ENCODE measurements at regions not wholly inside any gene's neighbourhood (a gene's known extent, or its start where the extent isn't known, plus 50 kb on each side); places are given as distances from the start of the nearest gene placed in this dataset.
"Not testable (repeated sequence)": the region's sequence is repeated elsewhere in the genome, so short reads cannot be mapped to it uniquely, and the experiment has no call there.

DNA sequence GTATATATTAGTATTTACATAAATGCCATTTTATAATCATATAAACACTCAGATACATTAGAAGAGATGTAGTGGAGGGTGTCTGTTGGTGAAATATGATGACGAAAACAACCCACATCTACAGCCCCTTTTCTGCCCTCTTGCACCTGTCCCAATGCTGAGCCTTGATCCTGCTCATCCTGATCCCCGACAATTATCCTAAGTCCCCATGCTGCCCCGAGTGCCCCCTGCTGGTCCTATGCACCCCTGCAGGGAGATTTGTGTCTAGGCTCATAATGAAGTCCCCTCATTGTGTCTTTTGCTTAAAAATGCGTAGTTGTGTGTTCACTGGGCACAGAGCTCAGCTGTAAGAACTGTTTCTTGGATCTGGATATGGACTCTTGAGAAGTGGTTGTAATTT lies 554.5 kb downstream of the TMEM121 start:
- Histone ChIP-seq H3K27ac (no peak overlapping the region), H3K27me3 (replicated peaks) (no peaks in the 10 kb centered on the region), H3K36me3 (replicated peaks) (no peaks in the 10 kb centered on the region), H3K4me3 (ENCODE audit: low read depth, low read length) (no peak overlapping the region)
- DNase-seq, result no peak
- TF ChIP-seq, protein P1, sequence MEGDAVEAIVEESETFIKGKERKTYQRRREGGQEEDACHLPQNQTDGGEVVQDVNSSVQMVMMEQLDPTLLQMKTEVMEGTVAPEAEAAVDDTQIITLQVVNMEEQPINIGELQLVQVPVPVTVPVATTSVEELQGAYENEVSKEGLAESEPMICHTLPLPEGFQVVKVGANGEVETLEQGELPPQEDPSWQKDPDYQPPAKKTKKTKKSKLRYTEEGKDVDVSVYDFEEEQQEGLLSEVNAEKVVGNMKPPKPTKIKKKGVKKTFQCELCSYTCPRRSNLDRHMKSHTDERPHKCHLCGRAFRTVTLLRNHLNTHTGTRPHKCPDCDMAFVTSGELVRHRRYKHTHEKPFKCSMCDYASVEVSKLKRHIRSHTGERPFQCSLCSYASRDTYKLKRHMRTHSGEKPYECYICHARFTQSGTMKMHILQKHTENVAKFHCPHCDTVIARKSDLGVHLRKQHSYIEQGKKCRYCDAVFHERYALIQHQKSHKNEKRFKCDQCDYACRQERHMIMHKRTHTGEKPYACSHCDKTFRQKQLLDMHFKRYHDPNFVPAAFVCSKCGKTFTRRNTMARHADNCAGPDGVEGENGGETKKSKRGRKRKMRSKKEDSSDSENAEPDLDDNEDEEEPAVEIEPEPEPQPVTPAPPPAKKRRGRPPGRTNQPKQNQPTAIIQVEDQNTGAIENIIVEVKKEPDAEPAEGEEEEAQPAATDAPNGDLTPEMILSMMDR (IDR thresholded peaks at IDR 0.05; ENCODE audit: low read depth, low read length, missing control alignments), result no peak
- in situ Hi-C loops (cut with HindIII; ENCODE audit: low pct_ligation_motif_present, low sequenced_read_pairs), result no loop called here

DNA sequence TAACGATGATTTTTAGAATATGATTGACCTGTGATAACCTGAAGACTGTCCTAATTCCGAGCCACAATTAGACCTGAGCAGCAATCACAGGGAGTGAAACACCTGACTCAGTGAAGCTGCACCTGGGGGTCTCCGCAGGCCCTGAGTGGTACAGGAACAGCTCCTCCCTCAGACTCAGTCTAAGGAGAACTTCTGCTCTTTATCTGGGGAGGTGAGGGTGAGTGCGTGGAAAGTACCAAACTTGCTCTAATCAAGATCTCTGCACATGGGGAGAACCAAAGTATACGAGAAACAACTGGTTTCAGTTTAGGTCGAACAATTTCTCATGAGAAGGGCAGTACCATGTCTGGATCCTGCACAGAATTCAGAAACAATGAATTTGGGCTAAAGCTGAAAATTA lies 555.3 kb downstream of the TMEM121 start:
- H3K27ac ChIP-seq; H3K36me3 ChIP-seq (replicated peaks); in situ Hi-C loops (cut with HindIII; ENCODE audit: low pct_ligation_motif_present, low sequenced_read_pairs); H3K4me3 ChIP-seq (ENCODE audit: low read depth, low read length); DNase-seq; H3K27me3 ChIP-seq (replicated peaks): not testable (repeated sequence)

- in situ Hi-C loops (cut with HindIII; ENCODE audit: low pct_ligation_motif_present, low sequenced_read_pairs), result no loop called here
- DNase-seq, result no peak
- H3K4me3 ChIP-seq (ENCODE audit: low read depth, low read length), result no peak overlapping the region
- TF ChIP-seq, protein P1 (IDR thresholded peaks at IDR 0.05; ENCODE audit: low read depth, low read length, missing control alignments), result no peak
- H3K27ac ChIP-seq, result no peak overlapping the region
- no peaks in the 10 kb centered on the region for H3K27me3 ChIP-seq (replicated peaks)
- no peaks in the 10 kb centered on the region for H3K36me3 ChIP-seq (replicated peaks)
These were observed 556.7 kb downstream of the TMEM121 start for GRCh38 chr14:106083082-106083481.

DNA sequence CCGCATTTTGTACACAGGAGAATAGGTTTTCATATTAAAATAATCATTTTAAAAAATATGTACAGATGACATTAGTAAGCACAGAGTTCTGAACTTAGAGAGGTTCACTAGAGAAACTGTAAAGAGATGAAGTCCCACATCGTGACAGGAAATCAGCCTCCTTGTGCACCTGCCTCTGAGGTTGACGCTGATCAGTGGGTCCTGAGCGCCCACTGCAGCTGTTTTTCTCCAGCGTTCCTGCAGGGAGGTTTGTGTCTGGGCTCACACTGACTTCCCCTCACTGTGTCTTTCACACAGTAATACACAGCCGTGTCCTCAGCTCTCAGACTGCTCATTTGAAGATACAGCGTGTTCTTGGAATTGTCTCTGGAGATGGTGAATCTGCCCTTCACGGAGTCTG lies 561.5 kb downstream of the TMEM121 start:
- TF ChIP-seq, protein P1 (IDR thresholded peaks at IDR 0.05; ENCODE audit: low read depth, low read length, missing control alignments), result no peak
- Histone ChIP-seq H3K27ac (no peak overlapping the region), H3K36me3 (replicated peaks) (no peaks in the 10 kb centered on the region), H3K27me3 (replicated peaks) (no peaks in the 10 kb centered on the region), H3K4me3 (ENCODE audit: low read depth, low read length) (no peak overlapping the region)
- in situ Hi-C loops (cut with HindIII; ENCODE audit: low pct_ligation_motif_present, low sequenced_read_pairs), result no loop called here
- DNase-seq, result no peak

DNA sequence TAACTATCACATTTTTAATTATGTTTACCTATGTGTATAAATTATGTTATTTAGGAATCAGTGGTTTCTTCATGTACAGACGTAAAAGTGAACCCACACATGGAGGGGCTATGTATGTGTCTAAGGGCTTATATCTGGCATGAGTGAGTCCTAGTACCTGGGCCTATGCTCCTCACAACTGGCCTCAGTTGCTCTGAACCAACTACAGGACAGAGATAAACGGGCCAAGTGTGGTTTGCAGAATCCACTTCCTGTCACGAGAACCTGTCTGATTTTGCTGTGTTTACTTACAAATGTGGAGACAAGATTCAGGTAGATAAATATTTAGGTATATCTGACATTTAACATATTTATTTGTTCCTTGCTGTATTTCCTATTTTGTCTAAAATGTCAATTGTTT lies 562.5 kb downstream of the TMEM121 start:
- H3K4me3 ChIP-seq (ENCODE audit: low read depth, low read length); H3K27ac ChIP-seq; H3K27me3 ChIP-seq (replicated peaks); in situ Hi-C loops (cut with HindIII; ENCODE audit: low pct_ligation_motif_present, low sequenced_read_pairs); H3K36me3 ChIP-seq (replicated peaks); DNase-seq: not testable (repeated sequence)

DNA sequence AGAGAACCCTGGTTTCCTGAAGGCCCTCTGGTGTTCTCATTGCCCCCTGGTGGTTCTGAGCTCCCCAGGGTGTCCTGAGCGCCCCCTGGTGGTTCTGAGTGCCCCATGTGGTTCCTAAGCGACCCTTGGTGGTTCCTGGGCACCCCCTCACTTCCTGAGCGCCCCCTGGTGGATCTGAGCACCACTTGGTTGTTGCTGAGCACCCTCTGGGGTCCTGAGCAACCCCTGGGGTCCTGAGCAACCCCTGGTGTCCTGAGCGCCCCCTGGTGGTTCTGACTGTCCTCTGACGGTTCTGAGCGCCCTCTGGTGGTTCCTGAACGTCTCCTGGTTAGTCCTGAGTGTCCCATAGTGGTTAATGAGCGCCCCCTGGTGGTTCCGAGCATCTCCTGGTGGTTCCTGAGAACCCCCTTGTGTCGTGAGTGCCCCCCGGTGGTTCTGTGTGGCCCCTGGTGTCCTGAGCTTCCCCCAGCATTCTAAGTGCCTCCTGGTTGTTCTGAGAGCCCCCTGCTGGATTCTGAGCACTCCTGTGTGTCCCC lies 568.3 kb downstream of the TMEM121 start:
- Histone ChIP-seq H3K27ac (no peak overlapping the region), H3K27me3 (replicated peaks) (no peaks in the 10 kb centered on the region), H3K36me3 (replicated peaks) (no peaks in the 10 kb centered on the region), H3K4me3 (ENCODE audit: low read depth, low read length) (no peak overlapping the region)
- DNase-seq, result no peak
- TF ChIP-seq, protein P1 (IDR thresholded peaks at IDR 0.05; ENCODE audit: low read depth, low read length, missing control alignments), result no peak
- in situ Hi-C loops (cut with HindIII; ENCODE audit: low pct_ligation_motif_present, low sequenced_read_pairs), result no loop called here

- DNase-seq, result no peak
- H3K27ac ChIP-seq, result no peak overlapping the region
- in situ Hi-C loops (cut with HindIII; ENCODE audit: low pct_ligation_motif_present, low sequenced_read_pairs), result no loop called here
- no peaks in the 10 kb centered on the region for H3K27me3 ChIP-seq (replicated peaks)
- H3K36me3 ChIP-seq (replicated peaks), result no peaks in the 10 kb centered on the region
- no peak overlapping the region for H3K4me3 ChIP-seq (ENCODE audit: low read depth, low read length)
- TF ChIP-seq, protein P1 (IDR thresholded peaks at IDR 0.05; ENCODE audit: low read depth, low read length, missing control alignments), result no peak
These were observed 581.3 kb downstream of the TMEM121 start for GRCh38 chr14:106107703-106108102.

Data from brain microvascular endothelial cell (primary cell).